CD4-positive, alpha-beta T cell treated with Interleukin-4 for 1 hour (primary cell): ENCODE measurements at regions not wholly inside any gene's neighbourhood (a gene's known extent, or its start where the extent isn't known, plus 50 kb on each side); places are given as distances from the start of the nearest gene placed in this dataset.

Source experiments
- DNase-seq, 2 donors: peaks; one replicate each; pipeline ENCODE4 v3.0.0-alpha.2; 2020 to 2022

DNA sequence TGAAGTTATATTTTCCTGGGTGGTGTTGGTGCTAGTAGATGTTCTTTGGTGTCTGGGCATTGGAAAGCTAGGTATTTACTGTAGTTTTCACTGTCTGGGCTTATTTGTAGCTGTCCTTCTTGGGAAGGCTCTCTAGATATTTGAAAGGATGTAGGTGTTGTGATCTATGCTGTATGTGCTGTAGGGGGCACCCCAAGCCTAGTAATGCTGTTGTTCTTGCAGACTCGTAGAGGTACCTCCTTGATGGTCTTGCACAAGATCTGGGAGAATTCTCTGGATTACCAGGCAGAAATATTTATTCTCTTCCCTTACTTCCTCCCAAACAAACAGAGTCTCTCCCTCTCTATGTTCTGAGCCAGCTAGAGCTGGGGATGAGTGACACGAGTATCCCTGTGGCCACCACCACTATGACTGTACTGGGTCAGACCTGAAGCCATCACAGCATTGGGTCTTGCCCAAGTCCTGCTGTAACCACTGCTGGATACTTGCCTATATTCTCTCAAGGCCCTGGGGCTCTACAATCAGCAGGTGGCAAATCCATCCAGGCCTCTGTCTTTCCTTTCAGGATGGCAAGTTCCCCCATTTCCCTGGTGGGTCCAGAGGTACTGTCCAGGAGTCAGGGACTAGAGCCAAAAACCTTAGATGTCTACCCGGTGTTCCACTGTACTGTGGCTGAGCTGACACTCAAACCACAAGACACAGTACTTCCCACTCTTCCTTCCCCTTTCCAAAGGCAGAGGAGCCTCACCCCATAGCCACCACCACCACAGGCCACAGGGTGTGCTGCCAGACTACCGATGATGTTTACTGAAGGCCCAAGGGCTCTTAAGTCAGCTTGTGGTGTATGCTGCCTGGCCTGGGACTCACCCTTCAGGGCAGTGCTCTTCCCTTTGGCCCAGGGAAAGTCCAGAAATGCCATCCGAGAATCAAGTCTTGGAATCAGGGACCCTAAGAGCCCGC is 195.2 kb upstream of the DPPA4 start:
- peak; percentile 39 to 53 for DNase-seq

DNA sequence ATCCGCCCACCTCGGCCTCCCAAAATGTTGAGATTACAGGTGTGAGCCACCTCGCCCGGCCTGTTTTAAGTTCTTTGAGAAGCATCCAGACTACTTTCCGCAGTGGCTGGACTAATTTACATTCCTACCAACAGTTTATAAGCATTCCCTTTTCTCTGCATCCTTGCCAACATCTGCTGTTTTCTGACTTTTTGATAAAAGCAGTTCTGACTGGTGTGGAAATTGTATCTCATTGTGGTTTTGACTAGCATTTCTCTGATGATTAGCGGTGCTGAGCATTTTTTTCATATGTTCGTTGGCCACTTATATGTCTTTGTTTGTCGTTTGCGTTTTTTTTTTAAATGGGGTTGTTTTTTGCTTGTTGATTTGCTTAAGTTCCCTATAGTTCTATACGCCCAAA is 208.4 kb upstream of the DPPA4 start:
- no peak for DNase-seq

DNA sequence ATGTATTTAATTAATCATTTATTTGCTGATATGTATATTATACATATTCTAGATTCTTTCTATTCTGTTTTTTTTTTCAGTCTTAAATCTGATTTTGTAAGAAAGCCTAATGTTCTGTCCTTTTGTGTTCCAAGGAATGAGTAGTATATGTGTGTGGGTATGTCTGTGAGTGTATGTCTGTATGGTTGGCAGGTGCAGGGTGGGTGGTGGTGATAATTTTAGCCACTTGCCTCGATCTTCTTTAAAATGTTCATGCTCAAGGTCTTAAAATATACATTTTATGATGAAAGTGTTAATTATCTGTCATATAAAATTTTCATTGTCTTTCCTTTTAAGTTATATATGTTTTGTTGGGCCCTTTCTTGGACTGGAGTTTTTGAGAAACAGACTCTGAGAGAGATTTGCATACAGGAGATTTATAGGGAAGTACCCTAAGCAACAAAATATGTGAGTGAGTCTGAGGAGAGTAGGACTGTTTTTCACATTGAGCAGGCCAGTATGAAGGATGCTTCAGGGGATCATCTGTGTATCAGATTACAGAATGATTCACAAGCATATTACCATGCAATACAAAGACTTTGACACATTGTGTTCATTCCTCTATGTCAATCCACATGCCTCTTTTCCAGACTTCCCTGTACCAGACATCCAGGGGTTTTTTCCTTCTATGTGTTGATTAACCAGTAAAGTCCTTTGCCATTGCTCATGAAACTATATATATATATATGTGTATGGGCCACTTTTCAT is 211.0 kb upstream of the DPPA4 start:
- DNase-seq = no peak

DNA sequence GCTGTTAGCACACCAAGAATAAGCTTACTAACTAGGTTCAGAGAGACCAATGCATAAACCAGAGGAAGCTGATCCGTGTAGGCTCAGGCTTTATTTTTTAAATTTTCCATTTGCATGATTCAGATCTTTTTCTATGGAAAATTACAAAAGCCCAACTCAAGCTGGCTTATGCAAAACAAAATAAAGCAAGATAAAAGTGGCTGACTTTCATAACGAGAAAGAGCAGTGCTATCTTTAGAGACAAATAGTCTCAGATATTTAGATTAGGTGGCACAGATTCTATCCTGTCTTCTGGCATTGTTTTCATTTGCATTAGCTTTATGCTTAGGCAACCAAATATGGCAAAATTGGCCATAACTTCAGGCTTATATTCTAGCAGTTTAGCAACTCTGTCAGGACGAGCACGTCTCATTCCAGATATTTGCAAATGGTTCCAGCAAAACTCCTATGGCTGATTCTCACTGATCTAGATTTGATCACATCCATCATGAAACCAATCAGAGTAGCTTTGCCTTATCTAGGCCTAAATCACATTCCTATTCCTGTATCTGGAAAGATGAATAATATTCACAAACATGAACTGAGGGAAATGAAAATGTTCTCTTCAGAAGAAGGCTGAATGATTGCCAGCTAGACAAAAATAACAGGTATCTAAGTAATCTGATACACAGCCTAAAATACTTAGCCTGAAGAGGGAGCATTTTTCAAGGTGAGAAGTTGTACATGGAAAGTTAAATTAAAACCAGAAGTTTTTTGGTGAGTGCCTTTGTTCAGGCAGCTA is 216.4 kb upstream of the DPPA4 start:
- DNase-seq = no peak

DNA sequence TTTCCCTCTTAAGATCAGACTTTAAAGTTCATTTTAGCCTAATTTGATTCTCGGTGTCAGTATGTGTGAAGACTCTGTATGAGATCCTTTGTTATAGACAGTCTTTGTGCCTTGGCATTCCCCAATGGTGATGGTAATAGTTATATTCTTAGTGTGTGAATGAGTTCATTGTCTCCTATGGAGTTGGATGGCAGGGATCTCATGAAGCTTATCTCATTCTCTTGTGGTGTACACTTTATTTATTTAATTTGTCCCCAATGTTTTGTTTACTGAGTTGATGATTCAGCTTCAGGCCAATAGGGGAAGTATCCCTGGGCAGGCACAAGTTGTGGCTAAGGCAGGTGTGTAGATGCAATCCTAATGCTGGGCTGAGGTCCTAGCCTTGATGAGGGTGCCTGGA is 222.0 kb upstream of the DPPA4 start:
- no peak for DNase-seq

DNA sequence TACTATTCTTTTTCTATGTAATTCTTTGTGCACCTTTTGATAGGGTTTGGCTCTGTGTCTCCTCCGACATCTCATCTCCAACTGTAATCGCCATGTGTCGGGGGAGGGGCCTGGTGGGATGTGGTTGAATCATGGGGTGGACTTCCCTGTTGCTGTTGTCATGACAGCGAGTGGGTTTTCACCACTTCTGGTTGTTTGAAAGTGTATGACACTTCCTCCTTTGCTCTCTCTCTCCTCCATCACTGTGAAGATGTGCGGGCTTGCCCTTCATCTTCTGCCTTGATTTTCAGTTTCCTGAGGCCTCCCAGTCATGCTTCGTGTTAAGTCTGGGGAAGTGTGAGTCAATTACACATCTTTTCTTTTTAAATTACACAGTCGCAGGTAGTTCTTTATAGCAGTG is 225.8 kb upstream of the DPPA4 start:
- DNase-seq = peak; percentile 38 to 52

DNA sequence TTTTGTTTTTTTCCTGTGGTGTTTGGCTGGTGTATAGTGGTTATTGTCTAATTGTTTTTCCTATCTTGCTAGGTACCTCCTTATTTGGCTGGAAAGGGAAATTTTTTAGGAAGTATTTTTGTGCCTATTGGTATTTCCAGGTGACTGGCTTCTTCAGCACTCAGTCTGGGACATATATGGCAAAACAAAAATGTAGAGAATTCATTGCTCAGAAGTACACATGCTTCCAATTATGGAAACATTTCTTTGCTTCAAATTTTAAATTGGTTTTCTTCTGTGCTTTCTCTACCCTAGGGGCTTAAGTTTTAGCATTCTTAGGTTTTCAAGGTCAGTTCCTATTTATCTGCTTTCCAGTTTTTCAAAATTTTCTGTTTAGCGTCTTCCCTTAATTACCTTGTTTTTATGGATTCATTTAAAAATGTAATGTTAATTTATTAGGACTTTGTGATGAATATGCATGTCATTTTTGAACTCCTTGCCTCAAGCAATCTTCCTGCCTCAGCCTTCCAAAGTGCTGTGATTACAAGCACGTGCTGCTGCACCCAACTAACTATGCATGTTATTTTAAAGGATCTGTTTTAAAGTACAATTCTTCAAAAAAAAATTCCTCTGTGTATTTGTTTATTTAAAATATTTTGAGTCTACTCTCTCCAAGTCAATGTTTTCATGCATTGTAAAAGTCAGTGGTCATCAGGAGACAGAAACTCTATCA is 231.9 kb upstream of the DPPA4 start:
- no peak for DNase-seq

DNA sequence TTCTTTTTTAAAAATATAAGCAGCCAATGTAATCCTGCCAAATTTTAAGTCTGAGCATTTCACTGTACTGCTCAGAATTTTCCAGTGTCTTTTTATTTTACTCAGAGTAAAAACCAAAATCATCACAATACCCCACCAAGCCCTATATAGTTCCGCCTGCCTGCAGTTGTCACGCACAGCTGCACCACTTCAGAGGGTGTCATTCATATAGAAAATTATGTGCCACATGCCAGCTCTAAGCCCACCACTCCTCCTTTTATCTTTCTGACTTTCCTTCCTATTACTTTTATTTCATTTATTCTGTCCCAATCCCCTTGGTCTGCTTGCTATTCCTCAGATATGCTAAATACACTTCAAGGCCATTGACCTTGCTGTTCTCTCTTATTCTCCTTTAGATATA is 233.1 kb upstream of the DPPA4 start:
- DNase-seq = no peak

DNA sequence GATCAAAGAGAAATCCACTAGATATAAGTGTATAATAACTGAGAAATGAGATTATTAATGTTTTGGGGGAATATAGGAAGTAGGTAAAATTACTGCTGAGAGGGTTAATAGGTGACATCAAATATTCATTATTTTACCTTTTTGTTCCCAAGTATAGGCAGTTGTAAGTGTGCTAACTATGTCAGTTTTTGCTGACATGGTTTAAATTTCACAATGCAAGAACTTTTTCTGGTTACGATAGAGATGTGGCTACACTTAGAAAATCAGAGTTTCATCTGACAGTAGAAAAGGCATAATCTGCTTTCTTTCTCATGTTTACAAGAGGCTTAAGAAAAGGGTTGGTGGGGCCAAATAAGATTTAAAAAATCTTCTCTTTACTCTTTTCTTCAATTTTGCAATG is 235.0 kb upstream of the DPPA4 start:
- DNase-seq = no peak

DNA sequence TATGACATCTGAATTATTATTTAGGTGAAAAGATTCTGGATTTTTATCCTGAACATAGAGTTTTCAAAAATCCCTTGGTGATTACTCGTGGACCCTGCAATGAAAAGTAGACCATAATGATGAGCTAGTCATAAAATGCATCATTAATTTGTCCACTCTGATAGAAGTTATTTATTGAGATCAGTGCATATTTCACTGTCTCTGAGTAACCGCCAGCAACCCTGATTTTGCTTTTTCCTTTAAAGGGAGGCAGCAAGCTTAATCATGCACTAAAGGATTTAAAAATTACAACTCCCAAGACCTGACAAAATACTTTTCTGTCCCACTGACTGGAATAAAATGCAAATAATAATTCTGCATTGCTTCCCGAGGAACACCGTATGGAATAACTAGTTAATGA is 259.6 kb upstream of the DPPA4 start:
- DNase-seq = no peak

DNA sequence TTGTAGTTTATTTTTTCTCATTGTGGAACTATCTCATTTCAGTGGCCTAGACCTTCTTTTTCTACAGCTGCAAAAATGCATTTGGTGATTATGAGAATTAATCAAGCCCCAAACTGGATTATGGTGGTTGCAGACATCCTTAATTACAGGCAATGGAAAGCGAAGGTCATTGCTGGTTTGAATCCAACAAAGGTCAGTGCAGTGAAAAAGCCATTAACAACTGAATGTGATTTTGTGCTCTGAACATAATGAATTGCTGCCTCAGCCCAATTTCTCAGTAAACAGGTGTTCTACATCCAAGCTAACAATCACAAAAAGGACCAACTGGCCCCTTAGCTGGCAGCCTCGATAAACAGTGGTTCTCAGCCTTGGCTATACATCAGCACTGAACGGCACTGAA is 260.1 kb upstream of the DPPA4 start:
- DNase-seq = no peak

DNA sequence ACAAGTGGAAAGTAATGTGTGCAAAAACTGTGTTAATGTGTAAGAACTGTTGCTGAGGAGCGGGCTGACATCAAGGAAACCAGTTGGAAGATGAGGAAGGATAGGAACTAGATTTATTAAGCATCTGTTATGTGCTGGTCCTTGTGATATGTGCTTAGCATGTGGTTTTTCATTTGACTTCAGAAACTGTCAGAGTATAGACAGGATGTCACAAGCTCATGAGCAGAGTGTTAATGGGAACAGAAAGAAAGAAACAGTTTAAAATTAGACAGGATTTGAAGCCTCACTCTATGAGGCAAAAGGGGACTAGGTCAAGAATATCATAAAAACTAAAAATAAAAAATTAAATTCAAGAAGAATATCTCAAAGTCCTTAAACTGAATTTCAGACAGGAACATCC is 270.6 kb upstream of the DPPA4 start:
- no peak for DNase-seq

DNA sequence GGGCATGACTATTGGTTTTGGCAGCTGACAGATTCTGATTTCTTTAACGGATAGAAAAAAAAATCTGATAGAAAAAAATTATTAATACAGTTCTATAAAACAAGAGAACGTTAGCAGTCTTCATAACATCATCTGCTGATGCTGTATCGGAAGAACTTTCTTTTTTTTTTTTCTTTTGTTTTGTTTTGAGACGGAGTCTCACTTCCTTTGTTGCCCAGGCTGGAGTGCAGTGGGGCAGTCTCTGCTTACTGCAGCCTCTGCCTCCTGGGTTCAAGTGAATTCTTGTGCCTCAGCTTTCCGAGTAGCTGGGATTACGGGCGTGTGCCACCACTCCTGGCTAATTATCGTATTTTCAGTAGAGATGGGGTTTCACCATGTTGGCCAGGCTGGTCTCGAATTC is 271.2 kb upstream of the DPPA4 start:
- no peak for DNase-seq

DNA sequence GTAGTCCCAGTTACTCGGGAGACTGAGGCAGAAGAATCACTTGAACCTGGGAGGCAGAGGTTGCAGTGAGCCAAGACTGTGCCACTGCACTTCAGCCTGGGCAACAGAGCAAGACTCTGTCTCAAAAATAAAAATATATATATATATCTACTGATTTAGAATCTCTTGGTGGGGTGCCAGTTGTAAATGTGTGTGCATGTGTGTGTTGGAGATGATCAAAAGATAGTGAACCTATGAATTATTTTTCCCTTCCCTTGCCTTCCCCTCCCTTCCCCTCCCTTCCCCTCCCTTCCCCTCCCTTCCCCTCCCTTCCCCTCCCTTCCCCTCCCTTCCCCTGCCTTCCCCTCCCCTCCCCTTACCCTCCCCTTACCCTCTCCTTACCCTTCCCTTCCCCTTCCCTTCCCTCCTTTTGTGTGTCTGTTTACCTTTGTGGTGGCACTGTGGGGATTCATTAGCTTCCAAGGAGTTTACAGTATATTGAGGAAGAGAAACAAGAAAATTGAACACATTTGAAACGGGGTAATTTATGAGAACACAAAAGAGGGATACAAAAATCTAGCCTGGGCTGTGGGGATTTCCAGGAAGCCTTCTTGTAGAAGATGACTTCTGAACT is 281.5 kb upstream of the DPPA4 start:
- DNase-seq = no peak

DNA sequence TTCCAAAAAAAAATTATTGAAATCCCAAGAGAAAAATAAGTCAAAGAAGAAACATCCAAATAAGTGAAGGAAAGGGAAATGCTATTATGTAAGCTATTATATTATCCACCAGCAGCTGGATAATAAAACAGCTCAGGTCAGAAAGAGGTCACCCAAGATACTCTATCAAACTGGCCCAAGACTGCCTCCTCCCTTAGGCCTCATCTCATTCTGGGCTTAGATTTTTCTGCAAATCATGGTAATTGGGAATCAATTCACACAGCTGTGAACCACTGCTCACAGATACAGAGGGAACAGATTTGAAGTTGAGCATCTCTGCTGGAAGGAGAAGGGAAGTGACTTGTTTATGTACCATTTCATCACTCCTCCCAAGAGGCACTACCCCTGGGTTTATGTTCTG is 294.6 kb upstream of the DPPA4 start:
- DNase-seq = no peak

DNA sequence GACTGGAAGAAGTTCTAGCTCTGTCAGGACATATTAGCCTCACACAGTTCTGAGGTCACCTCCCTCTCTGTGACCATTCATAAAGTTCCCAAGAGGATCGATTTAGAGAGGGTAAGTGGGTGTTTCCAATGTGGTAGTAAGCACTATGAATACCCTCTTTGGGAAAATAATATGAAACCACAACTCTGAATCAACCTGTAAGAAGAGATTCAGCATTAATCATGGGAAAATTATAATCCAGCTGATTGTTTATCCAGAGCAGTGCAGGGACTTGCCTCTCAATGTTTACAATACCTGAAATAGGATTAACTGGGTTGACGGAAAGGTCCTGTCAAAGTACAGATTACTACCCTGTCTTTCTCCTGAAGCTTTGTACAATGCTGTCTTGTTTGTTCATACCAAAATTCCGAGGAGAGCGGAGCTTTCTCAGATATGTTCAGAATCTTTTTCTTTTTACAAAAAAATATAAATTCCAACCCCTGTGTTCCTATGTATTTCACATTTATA is 302.9 kb upstream of the DPPA4 start:
- DNase-seq = no peak

DNA sequence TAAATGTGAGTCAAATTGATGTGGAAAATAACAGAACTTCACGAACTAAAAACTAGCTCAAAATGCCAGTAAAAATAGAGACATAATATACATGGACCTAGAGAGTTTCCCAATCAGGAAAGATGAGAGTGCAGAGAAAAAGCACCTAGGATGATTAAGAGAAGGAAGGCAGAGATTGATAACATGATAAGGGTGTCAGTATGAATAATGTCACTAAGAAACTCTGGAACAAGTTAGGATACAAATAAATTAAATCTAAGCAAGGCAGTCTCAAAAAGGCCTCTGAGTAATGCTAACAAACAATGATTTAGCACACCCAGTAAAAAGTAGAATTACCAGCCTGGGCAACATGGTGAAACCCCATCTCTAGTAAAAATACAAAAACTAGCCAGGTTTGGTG is 304.7 kb upstream of the DPPA4 start:
- no peak for DNase-seq

DNA sequence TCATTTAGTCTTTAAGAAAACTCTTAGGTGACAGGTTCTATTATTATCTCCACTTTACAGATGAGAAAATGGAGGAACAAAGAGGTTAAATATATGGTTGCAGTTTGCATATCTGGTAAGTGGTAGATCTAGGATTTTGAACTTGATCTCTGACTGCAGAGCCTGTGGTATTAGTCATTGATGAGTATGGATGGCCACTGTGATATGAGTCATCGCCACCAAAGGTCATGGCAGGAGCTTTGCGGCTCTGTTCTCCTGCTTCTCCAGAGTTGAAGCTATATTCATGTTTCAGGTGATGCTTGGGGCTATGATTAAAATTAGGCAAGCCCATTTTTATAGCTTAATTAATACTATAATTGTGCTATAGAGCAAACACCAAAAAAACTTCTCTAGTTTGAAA is 306.2 kb upstream of the DPPA4 start:
- no peak for DNase-seq

DNA sequence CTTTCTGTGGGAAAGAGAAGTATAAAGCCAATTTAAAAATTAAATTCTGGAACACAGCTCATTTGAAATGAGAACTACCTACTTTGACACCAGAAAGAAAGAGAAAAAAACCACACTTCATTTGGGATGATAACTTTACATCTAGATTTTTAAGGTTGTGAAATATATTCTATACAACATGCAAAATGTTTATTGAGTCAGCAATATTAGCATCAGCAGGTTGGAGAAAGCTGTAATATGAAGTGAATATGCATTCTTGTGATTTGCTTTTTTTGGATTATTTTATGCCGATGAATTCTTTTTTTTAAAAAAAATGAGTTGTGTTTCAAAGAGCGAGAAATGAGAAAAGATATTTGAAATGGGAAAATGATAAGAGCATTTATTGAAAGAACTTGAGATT is 307.0 kb upstream of the DPPA4 start:
- no peak for DNase-seq

DNA sequence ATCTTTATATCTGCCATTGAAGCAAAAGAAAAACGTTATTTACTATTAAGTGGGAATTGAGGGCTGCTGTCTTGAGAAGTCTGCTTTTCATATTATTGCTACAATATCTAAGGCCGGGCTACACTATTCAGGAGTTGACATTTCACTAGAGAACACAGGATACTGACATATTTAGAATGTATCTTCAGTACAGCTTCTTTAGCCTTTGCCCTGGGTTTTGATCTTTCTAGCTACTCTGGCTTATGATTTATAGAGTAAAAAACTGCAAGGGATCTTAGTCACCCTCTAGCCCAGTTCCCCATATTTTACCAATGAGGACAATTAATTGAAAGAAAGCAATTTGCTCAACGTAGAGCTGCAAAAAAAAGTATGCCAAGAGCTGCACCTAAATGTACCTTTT is 307.4 kb upstream of the DPPA4 start:
- no peak for DNase-seq

DNA sequence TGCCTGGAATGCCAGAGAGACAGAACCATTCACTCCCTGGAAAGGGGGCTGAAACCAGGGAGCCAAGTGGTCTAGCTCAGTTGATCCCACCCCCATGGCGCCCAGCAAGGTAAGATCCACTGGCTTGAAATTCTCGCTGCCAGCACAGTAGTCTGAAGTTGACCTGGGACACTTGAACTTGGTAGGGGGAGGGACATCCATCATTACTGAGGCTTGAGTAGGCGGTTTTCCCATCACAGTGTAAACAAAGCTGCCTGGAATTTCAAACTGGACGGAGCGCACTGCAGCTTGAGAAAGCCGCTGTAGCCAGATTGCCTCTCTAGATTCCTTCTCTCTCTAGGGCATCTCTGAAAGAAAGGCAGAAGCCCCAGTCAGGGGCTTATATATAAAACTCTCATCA is 310.7 kb upstream of the DPPA4 start:
- DNase-seq = no peak

DNA sequence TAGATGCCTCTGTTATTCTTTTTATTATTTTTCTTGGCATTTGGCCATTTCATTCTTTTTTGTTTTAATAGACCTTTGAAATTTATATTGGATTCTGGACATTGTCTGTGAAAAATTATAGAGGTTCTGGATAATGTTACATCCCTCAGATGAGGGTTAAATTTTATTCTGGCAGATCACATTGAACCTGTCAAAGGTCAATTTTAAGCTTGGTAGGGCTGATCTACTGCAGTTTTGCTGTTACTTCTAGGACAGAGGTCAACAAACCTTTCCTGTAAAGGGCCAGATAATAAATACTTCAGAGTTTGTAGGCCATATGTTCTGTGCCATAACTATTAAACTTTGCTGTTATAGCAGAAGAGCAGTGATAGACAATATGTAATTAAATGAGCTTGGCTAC is 318.9 kb upstream of the DPPA4 start:
- DNase-seq = no peak
